OCI-LY1 (cell line): ENCODE measurements at regions not wholly inside any gene's neighbourhood (a gene's known extent, or its start where the extent isn't known, plus 50 kb on each side); places are given as distances from the start of the nearest gene placed in this dataset.

ENCODE experiments used
- H2AFZ ChIP-seq: fragments of 200-600 bp; sonication (generic), shearing (Covaris generic); 2 replicates; pipeline ENCODE4 v1.6.0; 2014; ENCODE audit warnings: antibody characterized with exemption, mild to moderate bottlenecking, low read length
- H3F3A ChIP-seq: fragments of 200-600 bp; sonication (generic), shearing (Covaris generic); 2 replicates; pipeline ENCODE4 v1.6.0; 2014; ENCODE audit warnings: mild to moderate bottlenecking, antibody characterized with exemption, low read length, moderate library complexity; ENCODE audit not compliant: insufficient read depth
- H3K27ac ChIP-seq: fragments of 200-600 bp; sonication (generic); 2 replicates; pipeline ENCODE4 v1.5.1; 2014; ENCODE audit warnings: low read length, mixed run types, mild to moderate bottlenecking, low read depth; ENCODE audit not compliant: poor library complexity, severe bottlenecking
- H3K27me3 ChIP-seq: fragments of 200-600 bp; sonication (generic); 2 replicates; pipeline ENCODE4 v1.6.0; 2014; ENCODE audit warnings: antibody characterized with exemption, mild to moderate bottlenecking, low read length, moderate library complexity; ENCODE audit not compliant: insufficient read depth
- H3K36me3 ChIP-seq: fragments of 200-600 bp; sonication (generic); 2 replicates; pipeline ENCODE4 v1.6.1; 2014; ENCODE audit warnings: mild to moderate bottlenecking, antibody characterized with exemption, low read length, moderate library complexity, mixed read lengths; ENCODE audit not compliant: insufficient read depth
- H3K4me1 ChIP-seq: fragments of 200-600 bp; sonication (generic); 2 replicates; pipeline ENCODE4 v1.5.1; 2014; ENCODE audit warnings: mild to moderate bottlenecking, low read length, moderate library complexity; ENCODE audit not compliant: insufficient read depth, severe bottlenecking
- H3K4me2 ChIP-seq: fragments of 200-600 bp; sonication (generic), shearing (Covaris generic); 2 replicates; pipeline ENCODE4 v1.6.1; 2014; ENCODE audit warnings: low read length
- H3K4me3 ChIP-seq: fragments of 200-600 bp; sonication (generic); 2 replicates; pipeline ENCODE4 v1.5.1; 2014; ENCODE audit warnings: low read length, low read depth, mild to moderate bottlenecking, mixed read lengths; ENCODE audit not compliant: poor library complexity, severe bottlenecking
- H3K79me2 ChIP-seq: fragments of 200-600 bp; shearing (Covaris generic); 2 replicates; pipeline ENCODE4 v1.6.1; 2016; ENCODE audit warnings: mixed run types, low read length, mixed read lengths; ENCODE audit not compliant: insufficient read depth
- H3K9ac ChIP-seq: fragments of 200-600 bp; sonication (generic), shearing (Covaris generic); 2 replicates; pipeline ENCODE4 v1.6.1; 2014; ENCODE audit warnings: mild to moderate bottlenecking, low read length, mixed read lengths
- H3K9me2 ChIP-seq: fragments of 200-600 bp; sonication (generic), shearing (Covaris generic); 2 replicates; pipeline ENCODE4 v1.6.1; 2014; ENCODE audit warnings: low read depth, mild to moderate bottlenecking, low read length, mixed read lengths
- H3K9me3 ChIP-seq: fragments of 200-600 bp; shearing (Covaris generic); 2 replicates; pipeline ENCODE4 v1.6.1; 2014; ENCODE audit warnings: low read length, mixed read lengths
- H4K20me1 ChIP-seq: fragments of 200-600 bp; sonication (generic), shearing (Covaris generic); 2 replicates; pipeline ENCODE4 v1.6.0; 2016; ENCODE audit warnings: mild to moderate bottlenecking, low read length; ENCODE audit not compliant: insufficient read depth
- EZH2 ChIP-seq: fragments of 200-600 bp; sonication (generic), shearing (Covaris generic); IDR thresholded peaks from 2 replicates; pipeline ENCODE4 v1.8.0; 2017; ENCODE audit warnings: borderline replicate concordance, mixed run types, mild to moderate bottlenecking, antibody characterized with exemption, low read length, moderate library complexity, mixed read lengths
- TF ChIP-seq, protein P1 (sequence below): fragments of 200-600 bp; sonication (generic), shearing (Covaris generic); IDR thresholded peaks from 2 replicates; pipeline ENCODE4 v1.5.1; 2017; ENCODE audit warnings: mild to moderate bottlenecking, antibody characterized with exemption, low read length, moderate library complexity, mixed read lengths

DNA sequence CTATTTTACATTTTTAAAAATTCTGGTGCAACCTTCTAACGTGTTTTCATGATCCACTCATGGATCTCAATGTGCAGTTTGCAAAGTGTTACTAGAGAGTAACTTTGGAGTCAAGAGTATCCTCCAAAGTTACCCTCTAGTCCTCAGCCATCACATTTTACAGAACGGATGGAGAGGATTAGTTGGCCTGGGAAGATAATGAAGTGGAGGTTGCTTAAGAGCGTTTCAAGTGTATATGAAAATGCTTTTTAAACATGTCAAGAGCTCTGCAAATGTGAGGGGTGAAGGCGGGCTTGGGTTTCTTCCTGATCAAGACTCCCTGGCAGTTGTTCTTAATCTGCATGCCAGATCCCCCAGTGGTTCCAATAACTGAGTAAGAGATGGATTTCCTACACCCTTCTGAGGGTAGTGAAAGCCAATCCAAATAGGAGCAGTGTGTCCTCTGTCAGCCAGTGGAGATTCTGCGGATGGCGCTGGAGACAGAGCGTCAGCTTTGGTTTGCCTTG, 299.4 kb upstream of the NPVF start:
- Histone ChIP-seq H3K9ac (no peak overlapping the region), H2AFZ (no peak overlapping the region), H3K27me3 (no peaks in the 10 kb centered on the region), H3K79me2 (no peaks in the 10 kb centered on the region), H4K20me1 (no peaks in the 10 kb centered on the region), H3K27ac (no peak overlapping the region), H3K9me3 (no peaks in the 10 kb centered on the region), H3K4me1 (no peaks in the 10 kb centered on the region), H3K9me2 (no peaks in the 10 kb centered on the region), H3F3A (no peaks in the 10 kb centered on the region), H3K4me3 (no peak overlapping the region), H3K4me2 (no peak overlapping the region), H3K36me3 (no peaks in the 10 kb centered on the region)
- TF ChIP-seq, protein P1, sequence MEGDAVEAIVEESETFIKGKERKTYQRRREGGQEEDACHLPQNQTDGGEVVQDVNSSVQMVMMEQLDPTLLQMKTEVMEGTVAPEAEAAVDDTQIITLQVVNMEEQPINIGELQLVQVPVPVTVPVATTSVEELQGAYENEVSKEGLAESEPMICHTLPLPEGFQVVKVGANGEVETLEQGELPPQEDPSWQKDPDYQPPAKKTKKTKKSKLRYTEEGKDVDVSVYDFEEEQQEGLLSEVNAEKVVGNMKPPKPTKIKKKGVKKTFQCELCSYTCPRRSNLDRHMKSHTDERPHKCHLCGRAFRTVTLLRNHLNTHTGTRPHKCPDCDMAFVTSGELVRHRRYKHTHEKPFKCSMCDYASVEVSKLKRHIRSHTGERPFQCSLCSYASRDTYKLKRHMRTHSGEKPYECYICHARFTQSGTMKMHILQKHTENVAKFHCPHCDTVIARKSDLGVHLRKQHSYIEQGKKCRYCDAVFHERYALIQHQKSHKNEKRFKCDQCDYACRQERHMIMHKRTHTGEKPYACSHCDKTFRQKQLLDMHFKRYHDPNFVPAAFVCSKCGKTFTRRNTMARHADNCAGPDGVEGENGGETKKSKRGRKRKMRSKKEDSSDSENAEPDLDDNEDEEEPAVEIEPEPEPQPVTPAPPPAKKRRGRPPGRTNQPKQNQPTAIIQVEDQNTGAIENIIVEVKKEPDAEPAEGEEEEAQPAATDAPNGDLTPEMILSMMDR, result no peak
- no peak for TF ChIP-seq EZH2

DNA sequence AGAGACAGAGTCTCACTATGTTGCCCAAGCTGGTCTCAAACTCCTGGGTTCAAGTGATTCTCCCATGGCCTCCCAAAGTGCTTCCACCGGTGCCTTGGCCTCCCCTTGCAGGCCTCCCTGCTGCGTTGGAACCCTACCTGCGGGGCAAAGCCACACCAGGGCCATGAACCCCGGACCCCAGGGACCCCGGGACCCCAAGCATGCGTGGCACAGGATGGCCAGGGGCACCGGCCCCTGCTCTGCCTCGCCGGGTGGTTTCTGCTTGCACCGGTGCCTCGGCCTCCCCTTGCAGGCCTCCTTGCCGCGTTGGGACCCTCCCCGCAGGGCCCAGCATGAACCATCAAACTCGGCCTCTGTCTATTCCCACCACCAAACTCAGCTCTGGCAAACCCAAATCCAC, 301.0 kb upstream of the NPVF start:
- TF ChIP-seq, protein P1, result no peak
- no peak for TF ChIP-seq EZH2
- Histone ChIP-seq H3K9me2 (no peaks in the 10 kb centered on the region), H2AFZ (no peak overlapping the region), H3K27ac (no peak overlapping the region), H3K79me2 (no peaks in the 10 kb centered on the region), H3F3A (no peaks in the 10 kb centered on the region), H3K4me2 (no peak overlapping the region), H3K36me3 (no peaks in the 10 kb centered on the region), H3K4me1 (no peaks in the 10 kb centered on the region), H3K9me3 (no peaks in the 10 kb centered on the region), H4K20me1 (no peaks in the 10 kb centered on the region), H3K27me3 (no peaks in the 10 kb centered on the region), H3K9ac (no peak overlapping the region), H3K4me3 (no peak overlapping the region)

DNA sequence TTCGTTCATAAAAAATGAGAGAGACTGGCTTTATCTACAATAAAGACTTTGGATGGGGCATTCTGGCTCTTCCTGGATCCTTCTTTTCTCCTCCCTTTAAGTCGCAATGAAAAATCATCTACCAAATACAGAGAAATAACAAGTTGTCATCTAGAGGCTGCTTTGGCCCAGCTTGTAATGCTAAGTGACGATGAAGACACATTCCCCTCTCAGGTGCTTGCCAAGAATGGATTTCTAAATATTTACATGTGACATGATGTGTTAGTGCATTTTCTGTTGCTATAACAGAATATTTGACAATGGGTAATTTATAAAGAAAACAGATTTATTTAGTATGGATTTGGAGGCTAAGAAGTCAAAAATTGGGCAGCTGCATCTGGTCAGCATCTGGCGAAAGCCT, 308.6 kb upstream of the NPVF start:
- Histone ChIP-seq H3F3A (no peaks in the 10 kb centered on the region), H3K79me2 (no peaks in the 10 kb centered on the region), H3K9me2 (no peaks in the 10 kb centered on the region), H3K36me3 (no peaks in the 10 kb centered on the region), H3K9me3 (no peaks in the 10 kb centered on the region), H3K4me1 (no peaks in the 10 kb centered on the region), H3K4me2 (no peak overlapping the region), H3K9ac (no peak overlapping the region), H3K27ac (no peak overlapping the region), H2AFZ (no peak overlapping the region), H3K4me3 (no peak overlapping the region), H4K20me1 (no peaks in the 10 kb centered on the region), H3K27me3 (no peaks in the 10 kb centered on the region; the same call in 1 of the 2 replicates)
- TF ChIP-seq, protein P1, result no peak
- no peak for TF ChIP-seq EZH2
